Parathyroid adenoma (tissue), 2 donors: ENCODE measurements at regions not wholly inside any gene's neighbourhood (a gene's known extent, or its start where the extent isn't known, plus 50 kb on each side); places are given as distances from the start of the nearest gene placed in this dataset.

Source experiments
- H2AFZ ChIP-seq: fragments of 300-600 bp; sonication (generic); one replicate; pipeline ENCODE4 v1.7.0; 2017; ENCODE audit warnings: antibody characterized with exemption, mild to moderate bottlenecking
- H3K27ac ChIP-seq: fragments of 300-600 bp; sonication (generic); one replicate; pipeline ENCODE4 v1.7.0; 2017
- H3K27me3 ChIP-seq: fragments of 300-600 bp; sonication (generic); one replicate; pipeline ENCODE4 v1.7.0; 2017; ENCODE audit warnings: low read length; ENCODE audit not compliant: control insufficient read depth, insufficient read depth
- H3K36me3 ChIP-seq: fragments of 300-600 bp; sonication (generic); one replicate; pipeline ENCODE4 v1.7.0; 2017; ENCODE audit warnings: low read length; ENCODE audit not compliant: control insufficient read depth, insufficient read depth
- H3K4me1 ChIP-seq: fragments of 300-600 bp; sonication (generic); one replicate; pipeline ENCODE4 v1.7.0; 2017; ENCODE audit warnings: control low read depth
- H3K4me2 ChIP-seq: fragments of 300-600 bp; sonication (generic); one replicate; pipeline ENCODE4 v1.7.0; 2017; ENCODE audit warnings: low read length
- H3K4me3 ChIP-seq: fragments of 300-600 bp; sonication (generic); one replicate; pipeline ENCODE4 v1.7.0; 2017; ENCODE audit warnings: low read depth, low read length
- H3K79me2 ChIP-seq: fragments of 300-600 bp; sonication (generic); one replicate; pipeline ENCODE4 v1.7.0; 2017; ENCODE audit warnings: control low read depth
- H3K9ac ChIP-seq: fragments of 300-600 bp; sonication (generic); one replicate; pipeline ENCODE4 v1.7.0; 2017; ENCODE audit warnings: mild to moderate bottlenecking
- H3K9me3 ChIP-seq: fragments of 300-600 bp; sonication (generic); one replicate; pipeline ENCODE4 v1.7.0; 2017; ENCODE audit warnings: low read length; ENCODE audit not compliant: control insufficient read depth
- CTCF ChIP-seq: fragments of 300-600 bp; sonication (generic); IDR thresholded peaks from one replicate; pipeline ENCODE4 v1.7.0; 2017; ENCODE audit warnings: antibody characterized with exemption, mild to moderate bottlenecking
- donor health status: primary hyperparathyroidism.

- no peak overlapping the region for H3K9ac ChIP-seq
- peaks cover 7% of the 10 kb centered on the region for H3K27me3 ChIP-seq
- no peak overlapping the region for H3K4me3 ChIP-seq
- no peaks in the 10 kb centered on the region for H3K4me1 ChIP-seq
- H3K4me2 ChIP-seq, result no peak overlapping the region
- H3K9me3 ChIP-seq, result no peaks in the 10 kb centered on the region
- TF ChIP-seq CTCF, result no peak
- no peaks in the 10 kb centered on the region for H3K79me2 ChIP-seq
- no peak overlapping the region for H3K27ac ChIP-seq
- no peak overlapping the region for H2AFZ ChIP-seq
- H3K36me3 ChIP-seq, result no peaks in the 10 kb centered on the region
These were observed 123.2 kb upstream of the BARHL2 start for GRCh38 chr1:90840352-90840751.

GRCh38 chr1:90839323-90839722 is 122.2 kb upstream of the BARHL2 start:
- H3K9ac ChIP-seq, result no peak overlapping the region
- H3K4me2 ChIP-seq, result peak overlapping the region; percentile 48
- no peak overlapping the region for H3K4me3 ChIP-seq
- H3K27ac ChIP-seq, result no peak overlapping the region
- H2AFZ ChIP-seq, result no peak overlapping the region
- H3K27me3 ChIP-seq, result peaks cover 12% of the 10 kb centered on the region
- no peaks in the 10 kb centered on the region for H3K9me3 ChIP-seq
- H3K36me3 ChIP-seq, result no peaks in the 10 kb centered on the region
- no peaks in the 10 kb centered on the region for H3K79me2 ChIP-seq
- no peak for TF ChIP-seq CTCF
- no peaks in the 10 kb centered on the region for H3K4me1 ChIP-seq

- no peak for TF ChIP-seq CTCF
- Histone ChIP-seq H2AFZ (no peak overlapping the region), H3K4me2 (no peak overlapping the region), H3K9ac (no peak overlapping the region), H3K36me3 (no peaks in the 10 kb centered on the region), H3K9me3 (no peaks in the 10 kb centered on the region), H3K27ac (no peak overlapping the region), H3K4me1 (no peaks in the 10 kb centered on the region), H3K79me2 (no peaks in the 10 kb centered on the region), H3K4me3 (no peak overlapping the region), H3K27me3 (peaks cover 12% of the 10 kb centered on the region)
These were observed 121.6 kb upstream of the BARHL2 start for GRCh38 chr1:90838720-90839119.

- H3K27ac ChIP-seq, result no peak overlapping the region
- no peaks in the 10 kb centered on the region for H3K36me3 ChIP-seq
- no peak overlapping the region for H3K4me3 ChIP-seq
- no peak overlapping the region for H3K9ac ChIP-seq
- no peak overlapping the region for H3K4me2 ChIP-seq
- H3K27me3 ChIP-seq, result peaks cover 12% of the 10 kb centered on the region
- no peaks in the 10 kb centered on the region for H3K9me3 ChIP-seq
- H2AFZ ChIP-seq, result no peak overlapping the region
- H3K79me2 ChIP-seq, result no peaks in the 10 kb centered on the region
- no peak for TF ChIP-seq CTCF
- H3K4me1 ChIP-seq, result no peaks in the 10 kb centered on the region
These were observed 120.3 kb upstream of the BARHL2 start for GRCh38 chr1:90837420-90837819.

GRCh38 chr1:90836345-90836679 is 119.2 kb upstream of the BARHL2 start:
- Histone ChIP-seq H3K27me3 (peaks cover 12% of the 10 kb centered on the region), H3K4me2 (peak overlapping the region; percentile 31), H3K9me3 (no peaks in the 10 kb centered on the region), H3K36me3 (no peaks in the 10 kb centered on the region), H3K9ac (no peak overlapping the region), H3K4me1 (no peaks in the 10 kb centered on the region), H2AFZ (no peak overlapping the region), H3K4me3 (no peak overlapping the region), H3K79me2 (no peaks in the 10 kb centered on the region), H3K27ac (no peak overlapping the region)
- TF ChIP-seq CTCF, result no peak
